Fibroblast of skin of left quadriceps (primary cell): ENCODE measurements at regions not wholly inside any gene's neighbourhood (a gene's known extent, or its start where the extent isn't known, plus 50 kb on each side); places are given as distances from the start of the nearest gene placed in this dataset.
"Not testable (repeated sequence)": the region's sequence is repeated elsewhere in the genome, so short reads cannot be mapped to it uniquely, and the experiment has no call there.

ENCODE experiments used
- DNase-seq, 2 experiments: peaks; one replicate each; pipeline ENCODE4 v3.0.0-alpha.2; 2013; ENCODE audit warnings: low read depth in 2 of 2

GRCh38 chr3:15851735-15852134 is 54.0 kb upstream of the ANKRD28 start:
- DNase-seq = no peak

- no peak for DNase-seq
These were observed 61.0 kb upstream of the ANKRD28 start for GRCh38 chr3:15858547-15859506.

- DNase-seq = peak; percentile 64 to 70
These were observed 61.8 kb upstream of the ANKRD28 start for GRCh38 chr3:15859507-15860013.

GRCh38 chr3:15860014-15860934 is 62.5 kb upstream of the ANKRD28 start:
- DNase-seq = peak in 1 of 2 experiments; percentile 4

- no peak for DNase-seq
These were observed 63.4 kb upstream of the ANKRD28 start for GRCh38 chr3:15861163-15861562.

- DNase-seq = no peak
These were observed 75.0 kb upstream of the ANKRD28 start for GRCh38 chr3:15872807-15873206.

GRCh38 chr3:15873415-15873814 is 75.6 kb upstream of the ANKRD28 start:
- DNase-seq = no peak

GRCh38 chr3:15875016-15875689 is 77.4 kb upstream of the ANKRD28 start:
- DNase-seq = peak; percentile 73 to 78

GRCh38 chr3:15876669-15877068 is 78.9 kb upstream of the ANKRD28 start:
- DNase-seq = no peak

- no peak for DNase-seq
These were observed 80.0 kb upstream of the ANKRD28 start for GRCh38 chr3:15877813-15878212.

- DNase-seq = not testable (repeated sequence)
These were observed 82.0 kb upstream of the ANKRD28 start for GRCh38 chr3:15879787-15880186.

- no peak for DNase-seq
These were observed 84.8 kb upstream of the ANKRD28 start for GRCh38 chr3:15882577-15882976.

- no peak for DNase-seq
These were observed 86.4 kb upstream of the ANKRD28 start for GRCh38 chr3:15884132-15884531.

GRCh38 chr3:15886521-15886920 is 88.7 kb upstream of the ANKRD28 start:
- no peak for DNase-seq

GRCh38 chr3:15887261-15887660 is 89.5 kb upstream of the ANKRD28 start:
- no peak for DNase-seq

- no peak for DNase-seq
These were observed 92.2 kb upstream of the ANKRD28 start for GRCh38 chr3:15889936-15890335.

GRCh38 chr3:15892311-15893227 is 94.8 kb upstream of the ANKRD28 start:
- no peak for DNase-seq

- DNase-seq = no peak
These were observed 96.6 kb upstream of the ANKRD28 start for GRCh38 chr3:15894382-15894781.

GRCh38 chr3:15896500-15896899 is 98.7 kb upstream of the ANKRD28 start:
- DNase-seq = no peak

- DNase-seq = peak; percentile 47 to 49
These were observed 101.6 kb upstream of the ANKRD28 start for GRCh38 chr3:15899388-15899787.

GRCh38 chr3:15903164-15903563 is 105.4 kb upstream of the ANKRD28 start:
- no peak for DNase-seq
